Keratinocyte (primary cell): ENCODE measurements at regions not wholly inside any gene's neighbourhood (a gene's known extent, or its start where the extent isn't known, plus 50 kb on each side); places are given as distances from the start of the nearest gene placed in this dataset.

Experiments used
- DNase-seq: peaks from one replicate; pipeline ENCODE4 v3.0.0-alpha.2; 2011; ENCODE audit warnings: low read depth, missing footprints, low spot score
- FAIRE-seq: peaks from 2 replicates; lab custom pipeline; 2011; peaks lifted over from hg19 to GRCh38; lab: Jason Lieb, UNC
- H2AFZ ChIP-seq: 2 replicates; pipeline ENCODE4 v1.6.0; 2012; ENCODE audit warnings: low read length, control low read depth, inconsistent platforms; ENCODE audit not compliant: control insufficient read depth
- H3K27ac ChIP-seq: 2 replicates; pipeline ENCODE4 v1.5.1; 2011; ENCODE audit warnings: low read length; ENCODE audit not compliant: control insufficient read depth, insufficient read depth
- H3K27me3 ChIP-seq: 3 replicates; pipeline ENCODE4 v1.6.0; 2011; ENCODE audit warnings: low read length; ENCODE audit not compliant: control insufficient read depth, insufficient read depth; ENCODE audit errors: extremely low read depth
- H3K36me3 ChIP-seq, 2 experiments: 2 replicates in 1 of 2; 3 replicates in 1 of 2; pipeline ENCODE4 v1.5.1; 2011; ENCODE audit warnings: low read length in 2 of 2, mild to moderate bottlenecking in 1 of 2; ENCODE audit not compliant: control insufficient read depth in 2 of 2, insufficient read depth in 2 of 2; ENCODE audit errors: extremely low read depth in 1 of 2
- H3K4me1 ChIP-seq: 3 replicates; pipeline ENCODE4 v1.5.1; 2011; ENCODE audit warnings: low read length; ENCODE audit not compliant: control insufficient read depth, insufficient read depth; ENCODE audit errors: extremely low read depth
- H3K4me2 ChIP-seq: 3 replicates; pipeline ENCODE4 v1.6.0; 2011; ENCODE audit warnings: low read depth, low read length; ENCODE audit not compliant: control insufficient read depth, insufficient read depth; ENCODE audit errors: extremely low read depth
- H3K4me3 ChIP-seq, 3 experiments: fragments of 200-600 bp in 1 of 3; sonication (generic) in 1 of 3; 2 replicates in 2 of 3; 3 replicates in 1 of 3; pipeline ENCODE4 v1.5.1; 2011 to 2016; ENCODE audit warnings: low read length in 3 of 3, mild to moderate bottlenecking in 3 of 3, control low read depth in 2 of 3, inconsistent platforms in 1 of 3, low read depth in 1 of 3, mixed read lengths in 1 of 3, mixed run types in 1 of 3, moderate library complexity in 1 of 3; ENCODE audit not compliant: control insufficient read depth in 2 of 3, insufficient read depth in 2 of 3; ENCODE audit errors: extremely low read depth in 1 of 3
- H3K79me2 ChIP-seq: 2 replicates; pipeline ENCODE4 v1.6.0; 2012; ENCODE audit warnings: low read length; ENCODE audit not compliant: control insufficient read depth, insufficient read depth
- H3K9ac ChIP-seq: 3 replicates; pipeline ENCODE4 v1.6.0; 2011; ENCODE audit warnings: low read length; ENCODE audit not compliant: control insufficient read depth, insufficient read depth; ENCODE audit errors: extremely low read depth
- H3K9me1 ChIP-seq: 3 replicates; pipeline ENCODE4 v1.6.0; 2011; ENCODE audit warnings: low read length; ENCODE audit not compliant: control insufficient read depth, insufficient read depth; ENCODE audit errors: extremely low read depth
- H3K9me3 ChIP-seq: 2 replicates; pipeline ENCODE4 v1.5.1; 2012; ENCODE audit warnings: low read depth, low read length; ENCODE audit not compliant: control insufficient read depth
- H4K20me1 ChIP-seq: 3 replicates; pipeline ENCODE4 v1.6.0; 2011; ENCODE audit warnings: low read length; ENCODE audit not compliant: control insufficient read depth, insufficient read depth; ENCODE audit errors: extremely low read depth
- CTCF ChIP-seq, 3 experiments: IDR thresholded peaks in 1 of 3; conservative IDR thresholded peaks in 1 of 3; optimal IDR thresholded peaks in 1 of 3; 2 replicates in 2 of 3; 3 replicates in 1 of 3; pipeline versions ENCODE3 to v1.5.1; 2011; ENCODE audit warnings: low read length in 3 of 3, mild to moderate bottlenecking in 3 of 3, moderate library complexity in 2 of 3, control low read depth in 1 of 3, inconsistent platforms in 1 of 3; ENCODE audit not compliant: insufficient read depth in 2 of 3; ENCODE audit errors: extremely low read depth in 1 of 3
- EZH2 ChIP-seq: IDR thresholded peaks from one replicate; pipeline ENCODE4 v1.6.1; 2012; ENCODE audit warnings: inconsistent platforms, mild to moderate bottlenecking, low read length, moderate library complexity
- dilution Hi-C: fragments of 300-500 bp; cut with MboI; formaldehyde crosslinking; loops from one replicate; pipeline ENCODE4 v1.7.0; 2020; ENCODE audit warnings: low sequenced_read_pairs; ENCODE audit not compliant: extremely low pct_ligation_motif_present

- H3K9ac ChIP-seq = no peak overlapping the region
- H4K20me1 ChIP-seq = no peaks in the 10 kb centered on the region
- peaks cover 3% of the 10 kb centered on the region for H3K27me3 ChIP-seq
- H3K36me3 ChIP-seq = no peaks in the 10 kb centered on the region
- TF ChIP-seq CTCF (optimal IDR thresholded peaks at IDR 0.05 in 1 of 3, IDR thresholded peaks at IDR 0.05 in 1 of 3, conservative IDR thresholded peaks at IDR 0.05 in 1 of 3; ENCODE audit: extremely low read depth in 1 of 3, insufficient read depth in 2 of 3, low read length in 3 of 3) (no peak), EZH2 (no peak)
- dilution Hi-C loops = no loop called here
- H3K79me2 ChIP-seq = no peaks in the 10 kb centered on the region
- H3K27ac ChIP-seq = no peak overlapping the region
- H3K4me2 ChIP-seq = no peak overlapping the region
- H3K9me1 ChIP-seq = no peaks in the 10 kb centered on the region
- no peak for FAIRE-seq
- no peak overlapping the region for H3K4me3 ChIP-seq
- peaks cover 30% of the 10 kb centered on the region for H3K4me1 ChIP-seq
- no peak for DNase-seq
- H2AFZ ChIP-seq = no peak overlapping the region
- no peaks in the 10 kb centered on the region for H3K9me3 ChIP-seq
Measured at GRCh38 chr7:36032361-36032818, 120.7 kb upstream of the EEPD1 start.

GRCh38 chr7:36034020-36034419, 119.0 kb upstream of the EEPD1 start:
- Histone ChIP-seq H3K4me2 (no peak overlapping the region), H3K9ac (no peak overlapping the region), H3K27ac (no peak overlapping the region), H3K4me3 (no peak overlapping the region), H3K9me3 (no peaks in the 10 kb centered on the region), H3K36me3 (no peaks in the 10 kb centered on the region), H2AFZ (no peak overlapping the region), H3K4me1 (peaks cover 38% of the 10 kb centered on the region), H4K20me1 (no peaks in the 10 kb centered on the region), H3K79me2 (no peaks in the 10 kb centered on the region), H3K27me3 (no peaks in the 10 kb centered on the region), H3K9me1 (no peaks in the 10 kb centered on the region)
- dilution Hi-C loops = no loop called here
- TF ChIP-seq CTCF (optimal IDR thresholded peaks at IDR 0.05 in 1 of 3, IDR thresholded peaks at IDR 0.05 in 1 of 3, conservative IDR thresholded peaks at IDR 0.05 in 1 of 3; ENCODE audit: extremely low read depth in 1 of 3, insufficient read depth in 2 of 3, low read length in 3 of 3) (no peak), EZH2 (no peak)
- peak; percentile 77 for DNase-seq
- FAIRE-seq = peak; percentile 96
